ENCODE measurements at regions not wholly inside any gene's neighbourhood (a gene's known extent, or its start where the extent isn't known, plus 50 kb on each side); places are given as distances from the start of the nearest gene placed in this dataset.

GRCh38 chr6:102742754-102743356 is 1349.3 kb downstream of the GRIK2 start:
- Histone ChIP-seq H3K9me2 (ENCODE audit: low read depth, low read length) (no peaks in the 10 kb centered on the region), H3K27me3 (ENCODE audit: insufficient read depth, low read length) (no peaks in the 10 kb centered on the region), H3K27ac (ENCODE audit: low read depth, low read length, poor library complexity, severe bottlenecking) (no peak overlapping the region), H3F3A (ENCODE audit: insufficient read depth, low read length) (no peaks in the 10 kb centered on the region), H3K36me3 (ENCODE audit: insufficient read depth, low read length) (no peaks in the 10 kb centered on the region), H2AFZ (ENCODE audit: low read length) (no peak overlapping the region), H3K9ac (ENCODE audit: low read length) (no peak overlapping the region), H3K9me3 (ENCODE audit: low read length) (no peaks in the 10 kb centered on the region), H4K20me1 (ENCODE audit: insufficient read depth, low read length) (no peaks in the 10 kb centered on the region), H3K79me2 (ENCODE audit: insufficient read depth, low read length) (no peaks in the 10 kb centered on the region), H3K4me3 (ENCODE audit: low read depth, low read length, poor library complexity, severe bottlenecking) (no peak overlapping the region), H3K4me2 (ENCODE audit: low read length) (no peak overlapping the region), H3K4me1 (ENCODE audit: insufficient read depth, low read length, severe bottlenecking) (no peaks in the 10 kb centered on the region)
- no peak for TF ChIP-seq CTCF (IDR thresholded peaks at IDR 0.05; ENCODE audit: low read length)
- TF ChIP-seq EZH2 (IDR thresholded peaks at IDR 0.05; ENCODE audit: borderline replicate concordance, low read length): no peak

GRCh38 chr6:102742028-102742427 is 1348.5 kb downstream of the GRIK2 start:
- no peaks in the 10 kb centered on the region for H3K36me3 ChIP-seq (ENCODE audit: insufficient read depth, low read length)
- no peaks in the 10 kb centered on the region for H3K9me3 ChIP-seq (ENCODE audit: low read length)
- no peak overlapping the region for H3K27ac ChIP-seq (ENCODE audit: low read depth, low read length, poor library complexity, severe bottlenecking)
- H3K27me3 ChIP-seq (ENCODE audit: insufficient read depth, low read length): no peaks in the 10 kb centered on the region
- H3K4me2 ChIP-seq (ENCODE audit: low read length): no peak overlapping the region
- no peak overlapping the region for H3K9ac ChIP-seq (ENCODE audit: low read length)
- no peaks in the 10 kb centered on the region for H3K9me2 ChIP-seq (ENCODE audit: low read depth, low read length)
- no peaks in the 10 kb centered on the region for H3F3A ChIP-seq (ENCODE audit: insufficient read depth, low read length)
- no peaks in the 10 kb centered on the region for H4K20me1 ChIP-seq (ENCODE audit: insufficient read depth, low read length)
- no peaks in the 10 kb centered on the region for H3K79me2 ChIP-seq (ENCODE audit: insufficient read depth, low read length)
- no peak overlapping the region for H3K4me3 ChIP-seq (ENCODE audit: low read depth, low read length, poor library complexity, severe bottlenecking)
- no peak for TF ChIP-seq CTCF (IDR thresholded peaks at IDR 0.05; ENCODE audit: low read length)
- no peak overlapping the region for H2AFZ ChIP-seq (ENCODE audit: low read length)
- H3K4me1 ChIP-seq (ENCODE audit: insufficient read depth, low read length, severe bottlenecking): no peaks in the 10 kb centered on the region

- Histone ChIP-seq H3K4me3 (ENCODE audit: low read depth, low read length, poor library complexity, severe bottlenecking) (no peak overlapping the region), H2AFZ (ENCODE audit: low read length) (no peak overlapping the region), H3K9me3 (ENCODE audit: low read length) (no peaks in the 10 kb centered on the region), H3K4me1 (ENCODE audit: insufficient read depth, low read length, severe bottlenecking) (no peaks in the 10 kb centered on the region), H3K4me2 (ENCODE audit: low read length) (no peak overlapping the region), H3K9ac (ENCODE audit: low read length) (no peak overlapping the region), H4K20me1 (ENCODE audit: insufficient read depth, low read length) (no peaks in the 10 kb centered on the region), H3K27ac (ENCODE audit: low read depth, low read length, poor library complexity, severe bottlenecking) (no peak overlapping the region), H3K36me3 (ENCODE audit: insufficient read depth, low read length) (no peaks in the 10 kb centered on the region), H3K79me2 (ENCODE audit: insufficient read depth, low read length) (no peaks in the 10 kb centered on the region), H3K27me3 (ENCODE audit: insufficient read depth, low read length) (no peaks in the 10 kb centered on the region), H3F3A (ENCODE audit: insufficient read depth, low read length) (no peaks in the 10 kb centered on the region), H3K9me2 (ENCODE audit: low read depth, low read length) (no peaks in the 10 kb centered on the region)
- TF ChIP-seq CTCF (IDR thresholded peaks at IDR 0.05; ENCODE audit: low read length) (no peak), EZH2 (IDR thresholded peaks at IDR 0.05; ENCODE audit: borderline replicate concordance, low read length) (no peak)
Measured at GRCh38 chr6:102736941-102737368, 1343.4 kb downstream of the GRIK2 start.

All from OCI-LY1 (cell line).